Keratinocyte (primary cell): ENCODE measurements at regions not wholly inside any gene's neighbourhood (a gene's known extent, or its start where the extent isn't known, plus 50 kb on each side); places are given as distances from the start of the nearest gene placed in this dataset.

Source experiments
- DNase-seq: peaks from one replicate; pipeline ENCODE4 v3.0.0-alpha.2; 2011; ENCODE audit warnings: low read depth, missing footprints, low spot score
- FAIRE-seq: peaks from 2 replicates; lab custom pipeline; 2011; peaks lifted over from hg19 to GRCh38; lab: Jason Lieb, UNC
- H2AFZ ChIP-seq: 2 replicates; pipeline ENCODE4 v1.6.0; 2012; ENCODE audit warnings: low read length, control low read depth, inconsistent platforms; ENCODE audit not compliant: control insufficient read depth
- H3K27ac ChIP-seq: 2 replicates; pipeline ENCODE4 v1.5.1; 2011; ENCODE audit warnings: low read length; ENCODE audit not compliant: control insufficient read depth, insufficient read depth
- H3K27me3 ChIP-seq: 3 replicates; pipeline ENCODE4 v1.6.0; 2011; ENCODE audit warnings: low read length; ENCODE audit not compliant: control insufficient read depth, insufficient read depth; ENCODE audit errors: extremely low read depth
- H3K36me3 ChIP-seq, 2 experiments: 2 replicates in 1 of 2; 3 replicates in 1 of 2; pipeline ENCODE4 v1.5.1; 2011; ENCODE audit warnings: low read length in 2 of 2, mild to moderate bottlenecking in 1 of 2; ENCODE audit not compliant: control insufficient read depth in 2 of 2, insufficient read depth in 2 of 2; ENCODE audit errors: extremely low read depth in 1 of 2
- H3K4me1 ChIP-seq: 3 replicates; pipeline ENCODE4 v1.5.1; 2011; ENCODE audit warnings: low read length; ENCODE audit not compliant: control insufficient read depth, insufficient read depth; ENCODE audit errors: extremely low read depth
- H3K4me2 ChIP-seq: 3 replicates; pipeline ENCODE4 v1.6.0; 2011; ENCODE audit warnings: low read depth, low read length; ENCODE audit not compliant: control insufficient read depth, insufficient read depth; ENCODE audit errors: extremely low read depth
- H3K4me3 ChIP-seq, 3 experiments: fragments of 200-600 bp in 1 of 3; sonication (generic) in 1 of 3; 2 replicates in 2 of 3; 3 replicates in 1 of 3; pipeline ENCODE4 v1.5.1; 2011 to 2016; ENCODE audit warnings: low read length in 3 of 3, mild to moderate bottlenecking in 3 of 3, control low read depth in 2 of 3, inconsistent platforms in 1 of 3, low read depth in 1 of 3, mixed read lengths in 1 of 3, mixed run types in 1 of 3, moderate library complexity in 1 of 3; ENCODE audit not compliant: control insufficient read depth in 2 of 3, insufficient read depth in 2 of 3; ENCODE audit errors: extremely low read depth in 1 of 3
- H3K79me2 ChIP-seq: 2 replicates; pipeline ENCODE4 v1.6.0; 2012; ENCODE audit warnings: low read length; ENCODE audit not compliant: control insufficient read depth, insufficient read depth
- H3K9ac ChIP-seq: 3 replicates; pipeline ENCODE4 v1.6.0; 2011; ENCODE audit warnings: low read length; ENCODE audit not compliant: control insufficient read depth, insufficient read depth; ENCODE audit errors: extremely low read depth
- H3K9me1 ChIP-seq: 3 replicates; pipeline ENCODE4 v1.6.0; 2011; ENCODE audit warnings: low read length; ENCODE audit not compliant: control insufficient read depth, insufficient read depth; ENCODE audit errors: extremely low read depth
- H3K9me3 ChIP-seq: 2 replicates; pipeline ENCODE4 v1.5.1; 2012; ENCODE audit warnings: low read depth, low read length; ENCODE audit not compliant: control insufficient read depth
- H4K20me1 ChIP-seq: 3 replicates; pipeline ENCODE4 v1.6.0; 2011; ENCODE audit warnings: low read length; ENCODE audit not compliant: control insufficient read depth, insufficient read depth; ENCODE audit errors: extremely low read depth
- EZH2 ChIP-seq: IDR thresholded peaks from one replicate; pipeline ENCODE4 v1.6.1; 2012; ENCODE audit warnings: inconsistent platforms, mild to moderate bottlenecking, low read length, moderate library complexity
- dilution Hi-C: fragments of 300-500 bp; cut with MboI; formaldehyde crosslinking; loops from one replicate; pipeline ENCODE4 v1.7.0; 2020; ENCODE audit warnings: low sequenced_read_pairs; ENCODE audit not compliant: extremely low pct_ligation_motif_present
- TF ChIP-seq, protein P1 (sequence below), 3 experiments: IDR thresholded peaks in 1 of 3; conservative IDR thresholded peaks in 1 of 3; optimal IDR thresholded peaks in 1 of 3; 2 replicates in 2 of 3; 3 replicates in 1 of 3; pipeline versions ENCODE3 to v1.5.1; 2011; ENCODE audit warnings: low read length in 3 of 3, mild to moderate bottlenecking in 3 of 3, moderate library complexity in 2 of 3, control low read depth in 1 of 3, inconsistent platforms in 1 of 3; ENCODE audit not compliant: insufficient read depth in 2 of 3; ENCODE audit errors: extremely low read depth in 1 of 3

DNA sequence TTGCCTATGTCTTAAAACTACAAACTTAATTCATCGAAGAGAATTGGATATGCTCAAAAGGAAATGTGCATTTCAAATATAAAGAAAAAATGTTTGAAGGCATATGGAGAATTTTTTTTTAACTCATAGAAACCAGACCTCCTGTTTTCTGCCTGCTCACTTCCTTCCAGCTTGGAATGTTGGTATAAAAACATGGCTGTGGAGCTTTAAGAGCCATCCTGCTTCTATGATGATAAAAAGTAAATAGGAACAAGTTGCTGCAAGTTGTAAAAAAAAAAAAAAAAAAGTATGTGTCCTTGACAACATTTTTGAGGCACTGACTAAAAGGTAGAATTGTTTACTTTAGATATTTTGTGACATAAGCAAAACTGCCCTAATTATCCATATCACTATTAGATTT is 1230.7 kb downstream of the PCDH9 start:
- no peak overlapping the region for H3K4me2 ChIP-seq
- H3K4me3 ChIP-seq: no peak overlapping the region
- TF ChIP-seq, protein P1, sequence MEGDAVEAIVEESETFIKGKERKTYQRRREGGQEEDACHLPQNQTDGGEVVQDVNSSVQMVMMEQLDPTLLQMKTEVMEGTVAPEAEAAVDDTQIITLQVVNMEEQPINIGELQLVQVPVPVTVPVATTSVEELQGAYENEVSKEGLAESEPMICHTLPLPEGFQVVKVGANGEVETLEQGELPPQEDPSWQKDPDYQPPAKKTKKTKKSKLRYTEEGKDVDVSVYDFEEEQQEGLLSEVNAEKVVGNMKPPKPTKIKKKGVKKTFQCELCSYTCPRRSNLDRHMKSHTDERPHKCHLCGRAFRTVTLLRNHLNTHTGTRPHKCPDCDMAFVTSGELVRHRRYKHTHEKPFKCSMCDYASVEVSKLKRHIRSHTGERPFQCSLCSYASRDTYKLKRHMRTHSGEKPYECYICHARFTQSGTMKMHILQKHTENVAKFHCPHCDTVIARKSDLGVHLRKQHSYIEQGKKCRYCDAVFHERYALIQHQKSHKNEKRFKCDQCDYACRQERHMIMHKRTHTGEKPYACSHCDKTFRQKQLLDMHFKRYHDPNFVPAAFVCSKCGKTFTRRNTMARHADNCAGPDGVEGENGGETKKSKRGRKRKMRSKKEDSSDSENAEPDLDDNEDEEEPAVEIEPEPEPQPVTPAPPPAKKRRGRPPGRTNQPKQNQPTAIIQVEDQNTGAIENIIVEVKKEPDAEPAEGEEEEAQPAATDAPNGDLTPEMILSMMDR (optimal IDR thresholded peaks at IDR 0.05 in 1 of 3, IDR thresholded peaks at IDR 0.05 in 1 of 3, conservative IDR thresholded peaks at IDR 0.05 in 1 of 3; ENCODE audit: extremely low read depth in 1 of 3, insufficient read depth in 2 of 3, low read length in 3 of 3): no peak
- TF ChIP-seq EZH2: no peak
- dilution Hi-C loops: no loop called here
- no peaks in the 10 kb centered on the region for H3K36me3 ChIP-seq
- H3K27me3 ChIP-seq: no peaks in the 10 kb centered on the region
- DNase-seq (no peak), FAIRE-seq (no peak)
- no peak overlapping the region for H3K27ac ChIP-seq
- no peaks in the 10 kb centered on the region for H3K4me1 ChIP-seq
- no peak overlapping the region for H2AFZ ChIP-seq
- H3K9me3 ChIP-seq: peaks cover 2% of the 10 kb centered on the region
- no peaks in the 10 kb centered on the region for H3K79me2 ChIP-seq
- no peaks in the 10 kb centered on the region for H3K9me1 ChIP-seq
- H4K20me1 ChIP-seq: no peaks in the 10 kb centered on the region
- H3K9ac ChIP-seq: no peak overlapping the region

DNA sequence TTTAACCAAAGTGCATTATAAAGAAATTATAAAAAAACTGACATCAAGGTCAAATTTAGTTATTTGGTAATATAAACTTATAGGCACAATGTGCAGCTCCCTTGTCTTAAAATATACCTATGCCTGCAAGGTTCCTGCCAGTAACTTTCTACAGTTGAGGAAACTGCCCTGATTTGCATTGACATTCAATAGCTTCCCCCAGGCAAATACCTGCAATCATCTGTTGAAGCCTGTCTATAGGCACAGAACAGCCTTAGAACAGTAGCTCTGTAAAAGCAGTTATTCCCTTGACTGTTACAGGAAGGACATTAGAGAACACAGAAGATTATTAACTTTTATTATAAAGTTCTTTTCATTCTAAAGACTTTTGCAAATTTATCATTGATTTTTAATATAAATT is 1239.5 kb downstream of the PCDH9 start:
- Histone ChIP-seq H3K27me3 (no peaks in the 10 kb centered on the region), H3K4me1 (no peaks in the 10 kb centered on the region), H3K9me3 (no peaks in the 10 kb centered on the region), H3K27ac (no peak overlapping the region), H3K79me2 (no peaks in the 10 kb centered on the region), H3K4me3 (no peak overlapping the region), H2AFZ (no peak overlapping the region), H3K9ac (no peak overlapping the region), H4K20me1 (no peaks in the 10 kb centered on the region), H3K4me2 (no peak overlapping the region), H3K9me1 (no peaks in the 10 kb centered on the region), H3K36me3 (no peaks in the 10 kb centered on the region)
- TF ChIP-seq, protein P1 (optimal IDR thresholded peaks at IDR 0.05 in 1 of 3, IDR thresholded peaks at IDR 0.05 in 1 of 3, conservative IDR thresholded peaks at IDR 0.05 in 1 of 3; ENCODE audit: extremely low read depth in 1 of 3, insufficient read depth in 2 of 3, low read length in 3 of 3): no peak
- no peak for TF ChIP-seq EZH2
- dilution Hi-C loops: no loop called here
- FAIRE-seq (no peak), DNase-seq (no peak)
